Mesodermal cell (in vitro differentiated cells): ENCODE measurements at regions not wholly inside any gene's neighbourhood (a gene's known extent, or its start where the extent isn't known, plus 50 kb on each side); places are given as distances from the start of the nearest gene placed in this dataset.

Experiments
- H3K27ac ChIP-seq: 2 replicates; pipeline ENCODE4 v1.7.0; 2013; ENCODE audit warnings: mild to moderate bottlenecking, low read depth, low read length, moderate library complexity; ENCODE audit not compliant: severe bottlenecking
- H3K36me3 ChIP-seq: 2 replicates; pipeline ENCODE4 v1.7.1; 2013; ENCODE audit warnings: mild to moderate bottlenecking, low read length, moderate library complexity; ENCODE audit not compliant: control insufficient read depth, insufficient read depth
- H3K4me1 ChIP-seq: one replicate; pipeline ENCODE4 v1.7.1; 2013; ENCODE audit warnings: mild to moderate bottlenecking, low read length; ENCODE audit not compliant: insufficient read depth, control insufficient read depth, poor library complexity, severe bottlenecking
- H3K4me3 ChIP-seq: 2 replicates; pipeline ENCODE4 v1.7.0; 2013; ENCODE audit warnings: low read length, control low read depth, mild to moderate bottlenecking; ENCODE audit not compliant: insufficient read depth, poor library complexity, severe bottlenecking; ENCODE audit errors: extremely low read depth
- H3K9me3 ChIP-seq: 2 replicates; pipeline ENCODE4 v1.7.1; 2013; ENCODE audit warnings: mild to moderate bottlenecking, low read length, moderate library complexity; ENCODE audit not compliant: control insufficient read depth
- WGBS, 2 experiments: methylation state at CpG; one replicate each; pipeline ENCODE4 v1.1.5; 2013; ENCODE audit warnings: missing lambda C conversion rate in 2 of 2; ENCODE audit not compliant: insufficient coverage in 2 of 2; 5-methylcytosine and 5-hydroxymethylcytosine counted together

DNA sequence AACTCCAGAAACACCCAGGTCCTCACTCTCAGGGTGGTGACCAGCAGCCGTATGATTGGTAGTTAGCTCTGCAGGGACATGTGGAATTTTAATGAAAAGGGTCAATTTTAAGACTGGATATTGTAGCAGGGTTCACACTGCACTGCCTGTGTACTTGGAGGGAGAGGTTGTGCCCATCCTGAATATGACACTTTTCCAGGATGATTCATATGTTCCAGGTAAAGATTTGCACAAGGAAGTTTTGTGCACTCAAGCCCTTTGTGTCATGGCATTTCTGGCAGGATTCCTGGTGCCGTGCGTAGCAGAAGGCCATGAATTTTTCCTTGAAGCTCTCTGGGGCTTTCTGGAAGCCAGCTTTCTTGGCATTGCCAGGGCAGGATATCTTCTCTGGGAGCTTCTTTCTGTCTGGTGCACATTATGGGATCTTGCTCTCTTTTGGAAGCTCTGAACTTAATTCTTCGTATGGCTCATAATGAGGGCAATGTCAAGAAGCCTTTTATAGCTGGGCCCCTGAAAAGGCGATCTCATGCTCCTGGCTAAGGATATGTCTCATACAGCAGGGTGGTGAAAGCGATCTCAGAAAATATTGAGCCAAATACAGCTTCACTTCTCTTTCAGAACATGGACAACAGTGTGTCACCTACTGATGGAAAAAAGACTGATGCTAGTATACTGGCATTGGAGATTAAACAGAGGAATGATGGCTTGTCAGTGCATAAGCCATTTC is 1133.9 kb downstream of the AACS start:
- Histone ChIP-seq H3K9me3 (no peaks in the 10 kb centered on the region), H3K36me3 (no peaks in the 10 kb centered on the region), H3K27ac (no peak overlapping the region), H3K4me3 (no peak overlapping the region), H3K4me1 (no peaks in the 10 kb centered on the region)
- WGBS, 2 experiments: 82 to 84% methylated on average over 5 to 6 of the region's 6 CpGs

- Histone ChIP-seq H3K36me3 (no peaks in the 10 kb centered on the region), H3K9me3 (no peaks in the 10 kb centered on the region), H3K4me1 (no peaks in the 10 kb centered on the region), H3K27ac (no peak overlapping the region), H3K4me3 (no peak overlapping the region)
- WGBS, 2 experiments: 95% methylated on average over 2 of the region's 3 CpGs; no CpG with 5 or more reads in 1 of the 2 experiments
Measured at GRCh38 chr12:126201981-126202537, 1136.8 kb downstream of the AACS start.

DNA sequence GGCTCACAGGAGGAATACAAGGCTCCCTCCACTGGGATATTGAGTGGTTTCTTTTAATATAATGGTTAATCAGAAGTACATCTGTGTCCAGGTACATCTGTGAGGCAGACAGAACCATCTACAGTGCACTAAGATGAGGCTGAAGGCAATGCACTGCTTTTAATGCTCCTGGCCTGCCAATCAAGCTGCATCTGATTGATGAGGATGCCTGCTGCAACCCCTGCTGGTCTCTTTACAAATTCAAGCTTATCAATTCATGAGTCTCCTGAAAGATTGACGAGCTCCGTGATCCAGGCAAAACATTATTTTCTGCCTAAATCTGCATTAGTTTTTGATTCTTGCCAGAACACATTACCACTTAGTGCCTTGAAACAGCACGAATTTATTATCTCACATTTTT is 1139.1 kb downstream of the AACS start:
- WGBS, 2 experiments: 38 to 49% methylated on average over 2 to 3 of the region's 3 CpGs
- no peak overlapping the region for H3K27ac ChIP-seq

GRCh38 chr12:126210026-126210425 is 1144.8 kb downstream of the AACS start:
- no peaks in the 10 kb centered on the region for H3K4me1 ChIP-seq
- no peak overlapping the region for H3K4me3 ChIP-seq
- no peak overlapping the region for H3K27ac ChIP-seq
- 68 to 86% methylated on average over 4 of the region's 4 CpGs for WGBS, 2 experiments
- H3K36me3 ChIP-seq: no peaks in the 10 kb centered on the region
- H3K9me3 ChIP-seq: no peaks in the 10 kb centered on the region

More for the DNA sequence above, 1139.1 kb downstream of the AACS start:
- H3K9me3 ChIP-seq: no peaks in the 10 kb centered on the region
- H3K36me3 ChIP-seq: no peaks in the 10 kb centered on the region
- H3K4me1 ChIP-seq: no peaks in the 10 kb centered on the region
- H3K4me3 ChIP-seq: no peak overlapping the region

- Histone ChIP-seq H3K4me1 (no peaks in the 10 kb centered on the region), H3K9me3 (no peaks in the 10 kb centered on the region), H3K27ac (no peak overlapping the region), H3K4me3 (no peak overlapping the region), H3K36me3 (no peaks in the 10 kb centered on the region)
- WGBS, 2 experiments: no CpG with 5 or more reads among the region's 3 CpGs
Measured at GRCh38 chr12:126210448-126210847, 1145.2 kb downstream of the AACS start.

DNA sequence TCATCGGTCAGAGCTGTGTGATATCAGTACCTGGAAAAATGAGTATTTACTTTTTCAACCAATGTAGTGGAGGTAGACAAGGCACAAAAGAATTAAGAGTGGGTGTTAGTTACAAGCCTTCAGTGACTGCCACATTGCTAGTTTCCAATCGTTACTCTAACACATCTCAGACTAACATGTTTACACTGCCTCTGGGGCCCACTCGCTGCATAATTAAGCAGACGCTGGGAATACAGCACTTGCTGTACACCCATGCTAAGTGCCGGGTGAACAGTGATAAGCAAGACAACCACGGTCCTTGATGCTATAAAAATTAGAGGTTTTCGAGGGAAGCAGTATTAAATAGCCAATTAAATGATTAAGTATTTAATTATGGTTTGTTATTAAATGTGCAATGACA is 1147.6 kb downstream of the AACS start:
- Histone ChIP-seq H3K4me3 (no peak overlapping the region), H3K9me3 (no peaks in the 10 kb centered on the region), H3K36me3 (no peaks in the 10 kb centered on the region), H3K27ac (no peak overlapping the region), H3K4me1 (no peaks in the 10 kb centered on the region)
- 78 to 94% methylated on average over 2 to 5 of the region's 7 CpGs for WGBS, 2 experiments

DNA sequence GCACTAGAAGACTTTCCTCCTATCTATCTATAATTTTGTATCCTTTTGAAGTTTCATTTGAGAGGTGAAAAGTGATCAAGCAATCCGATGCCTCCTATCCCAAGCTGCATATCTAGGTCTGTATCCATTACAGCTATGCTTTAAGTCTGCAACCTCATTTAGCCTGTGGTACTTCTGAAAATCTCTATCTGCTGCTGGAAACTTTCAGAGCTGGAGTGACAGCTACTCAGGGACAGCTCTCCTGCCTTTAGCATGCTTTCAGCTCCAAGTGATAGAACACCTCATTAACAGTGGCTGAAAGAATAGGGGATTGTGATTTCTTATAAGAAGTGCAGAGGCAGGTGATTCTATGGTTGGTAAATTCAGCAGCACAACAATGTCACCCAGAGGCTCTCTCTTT is 1153.5 kb downstream of the AACS start:
- H3K4me3 ChIP-seq: no peak overlapping the region
- H3K9me3 ChIP-seq: no peaks in the 10 kb centered on the region
- no peak overlapping the region for H3K27ac ChIP-seq
- WGBS, 2 experiments: 60% methylated on average over 1 of the region's 1 CpG; no CpG with 5 or more reads in 1 of the 2 experiments
- H3K4me1 ChIP-seq: no peaks in the 10 kb centered on the region
- no peaks in the 10 kb centered on the region for H3K36me3 ChIP-seq

DNA sequence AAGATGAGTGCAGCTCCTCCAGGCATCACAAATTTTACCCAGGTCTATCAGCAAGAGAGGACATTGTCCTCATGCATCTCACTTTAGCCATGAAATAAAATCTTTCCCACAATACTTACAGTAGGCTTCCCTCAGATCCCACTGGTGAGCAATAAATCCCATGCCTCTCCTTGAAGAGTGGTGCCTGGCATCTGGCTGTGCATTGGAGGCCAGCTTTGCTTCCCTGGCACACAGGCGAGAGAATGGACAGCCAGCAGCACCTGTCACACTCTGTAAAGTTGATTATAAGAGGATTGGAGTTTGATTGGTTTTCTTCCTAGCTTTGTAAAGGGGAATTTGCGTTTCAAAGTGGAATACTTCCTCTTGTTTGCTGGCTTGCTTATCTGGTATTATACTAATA is 1153.9 kb downstream of the AACS start:
- no peaks in the 10 kb centered on the region for H3K4me1 ChIP-seq
- WGBS, 2 experiments: 83% methylated on average over 1 of the region's 2 CpGs; no CpG with 5 or more reads in 1 of the 2 experiments
- H3K27ac ChIP-seq: no peak overlapping the region
- no peaks in the 10 kb centered on the region for H3K9me3 ChIP-seq
- H3K4me3 ChIP-seq: no peak overlapping the region
- H3K36me3 ChIP-seq: no peaks in the 10 kb centered on the region

DNA sequence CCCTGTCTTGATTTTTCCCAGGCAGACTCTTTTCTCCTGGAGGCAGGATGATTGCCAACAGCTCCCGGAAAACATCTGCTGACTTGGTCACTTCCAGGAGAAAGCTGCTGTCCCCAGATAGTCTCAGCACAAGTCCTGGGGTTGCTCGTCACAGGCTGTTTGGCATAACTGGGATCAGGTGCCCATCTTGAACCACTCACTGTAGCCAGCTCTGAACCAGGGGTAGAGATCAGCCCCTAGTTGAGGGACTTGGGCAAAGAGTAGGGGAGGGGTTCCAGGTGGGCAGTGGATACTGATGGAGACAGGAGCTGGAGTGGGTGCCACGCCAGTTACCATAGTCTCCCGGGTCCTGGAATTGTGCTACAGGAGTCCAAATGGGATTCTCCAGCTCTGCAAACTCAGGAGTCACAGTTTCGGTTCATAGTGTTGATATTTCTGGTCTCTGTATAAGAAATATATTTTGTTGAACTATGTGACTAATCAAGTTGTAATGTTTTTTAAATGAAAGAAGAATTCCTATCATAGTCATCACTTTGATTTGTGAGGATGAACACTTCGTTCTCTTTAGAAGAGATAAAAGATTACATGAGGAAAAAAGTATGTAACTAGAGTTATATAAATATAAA is 1154.5 kb downstream of the AACS start:
- 84 to 88% methylated on average over 4 of the region's 6 CpGs for WGBS, 2 experiments
- no peaks in the 10 kb centered on the region for H3K4me1 ChIP-seq

DNA sequence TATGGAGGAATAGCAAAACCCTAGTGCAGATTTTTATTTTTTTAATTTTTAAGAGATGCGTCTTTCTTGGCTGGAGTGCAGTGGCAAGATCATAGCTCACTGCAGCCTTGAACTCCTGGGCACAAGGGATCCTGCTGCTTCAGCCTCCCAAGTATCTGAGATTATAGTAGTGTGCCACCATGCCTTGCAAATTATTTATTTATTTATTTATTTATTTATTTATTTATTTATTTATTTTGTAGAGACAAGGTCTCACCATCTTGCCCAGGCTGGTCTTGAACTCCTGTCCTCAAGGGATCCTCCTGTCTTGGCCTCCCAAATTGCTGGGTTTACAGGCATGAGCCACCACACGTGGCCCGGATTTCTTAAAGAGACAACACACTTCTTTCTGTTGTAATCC is 1158.8 kb downstream of the AACS start:
- Histone ChIP-seq H3K9me3 (no peaks in the 10 kb centered on the region), H3K4me1 (no peaks in the 10 kb centered on the region), H3K27ac (no peak overlapping the region), H3K4me3 (no peak overlapping the region), H3K36me3 (no peaks in the 10 kb centered on the region)
- 60 to 66% methylated on average over 2 to 3 of the region's 3 CpGs for WGBS, 2 experiments

More for the DNA sequence above, 1154.5 kb downstream of the AACS start:
- Histone ChIP-seq H3K4me3 (no peak overlapping the region), H3K27ac (no peak overlapping the region), H3K9me3 (no peaks in the 10 kb centered on the region), H3K36me3 (no peaks in the 10 kb centered on the region)

- Histone ChIP-seq H3K4me3 (no peak overlapping the region), H3K27ac (no peak overlapping the region), H3K4me1 (no peaks in the 10 kb centered on the region), H3K9me3 (no peaks in the 10 kb centered on the region), H3K36me3 (no peaks in the 10 kb centered on the region)
- 72 to 83% methylated on average over 2 of the region's 2 CpGs for whole genome bisulfite sequencing, 2 experiments
Measured at GRCh38 chr12:126228936-126229335, 1163.7 kb downstream of the AACS start.
